ENCODE measurements at regions not wholly inside any gene's neighbourhood (a gene's known extent, or its start where the extent isn't known, plus 50 kb on each side); places are given as distances from the start of the nearest gene placed in this dataset.

- DNase-seq (no peak), FAIRE-seq (no peak)
- Histone ChIP-seq H3K36me3 (ENCODE audit: control insufficient read depth in 2 of 3, insufficient read depth in 3 of 3, low read length in 3 of 3) (no peaks in the 10 kb centered on the region), H3K4me3 (ENCODE audit: low read length in 3 of 3) (no peak overlapping the region), H3K27me3 (ENCODE audit: control insufficient read depth, insufficient read depth, low read length) (no peaks in the 10 kb centered on the region), H3K9ac (ENCODE audit: low read length in 3 of 3) (no peak overlapping the region), H3K27ac (ENCODE audit: low read depth in 2 of 2, low read length in 2 of 2) (no peak overlapping the region), H3K4me1 (ENCODE audit: control insufficient read depth in 2 of 3, insufficient read depth in 2 of 3, low read depth in 1 of 3, low read length in 3 of 3) (no peaks in the 10 kb centered on the region), H3K9me3 (ENCODE audit: control insufficient read depth in 2 of 3, insufficient read depth in 1 of 3, low read length in 3 of 3) (peaks cover 0 to 5% (median 0%) of the 10 kb centered on the region in 3 donors)
- intact Hi-C loops (cut with DNase I), result no loop called here
- TF ChIP-seq CTCF (IDR thresholded peaks at IDR 0.05; ENCODE audit: borderline replicate concordance, extremely low read depth, insufficient read depth), result no peak
Measured at GRCh38 chr13:55664178-55664577, 1476.5 kb upstream of the PRR20A start.

DNA sequence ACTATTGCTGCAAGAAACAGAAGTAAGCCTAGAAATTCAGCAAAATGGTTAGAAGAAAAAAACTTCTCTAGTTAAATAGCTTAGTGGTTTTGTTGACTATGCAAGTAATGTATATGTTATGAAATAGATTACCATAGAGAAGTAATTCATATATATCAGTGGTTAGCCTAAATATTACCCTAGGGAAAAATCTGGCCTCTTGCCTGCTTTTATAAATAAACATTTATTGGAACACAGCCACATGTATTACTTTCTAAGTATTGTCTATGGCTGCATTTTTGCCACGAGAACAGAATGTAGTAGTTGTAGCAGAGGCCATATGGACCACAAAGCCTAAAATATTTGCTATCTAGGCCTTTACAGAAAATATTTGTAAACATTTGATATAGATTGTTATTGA is 1471.7 kb upstream of the PRR20A start:
- no peaks in the 10 kb centered on the region for H3K36me3 ChIP-seq (ENCODE audit: control insufficient read depth in 2 of 3, insufficient read depth in 3 of 3, low read length in 3 of 3)
- H3K4me3 ChIP-seq (ENCODE audit: low read length in 3 of 3), result no peak overlapping the region
- no peak overlapping the region for H3K27ac ChIP-seq (ENCODE audit: low read depth in 2 of 2, low read length in 2 of 2)
- H3K9ac ChIP-seq (ENCODE audit: low read length in 3 of 3), result no peak overlapping the region
- no peaks in the 10 kb centered on the region for H3K27me3 ChIP-seq (ENCODE audit: control insufficient read depth, insufficient read depth, low read length)
- peaks cover 0 to 5% (median 0%) of the 10 kb centered on the region in 3 donors for H3K9me3 ChIP-seq (ENCODE audit: control insufficient read depth in 2 of 3, insufficient read depth in 1 of 3, low read length in 3 of 3)
- no peaks in the 10 kb centered on the region for H3K4me1 ChIP-seq (ENCODE audit: control insufficient read depth in 2 of 3, insufficient read depth in 2 of 3, low read depth in 1 of 3, low read length in 3 of 3)
- no peak for FAIRE-seq
- intact Hi-C loops (cut with DNase I), result no loop called here
- no peak for TF ChIP-seq CTCF (IDR thresholded peaks at IDR 0.05; ENCODE audit: borderline replicate concordance, extremely low read depth, insufficient read depth)
- peak in 2 of 5 donors; percentile 0 to 5 for DNase-seq

DNA sequence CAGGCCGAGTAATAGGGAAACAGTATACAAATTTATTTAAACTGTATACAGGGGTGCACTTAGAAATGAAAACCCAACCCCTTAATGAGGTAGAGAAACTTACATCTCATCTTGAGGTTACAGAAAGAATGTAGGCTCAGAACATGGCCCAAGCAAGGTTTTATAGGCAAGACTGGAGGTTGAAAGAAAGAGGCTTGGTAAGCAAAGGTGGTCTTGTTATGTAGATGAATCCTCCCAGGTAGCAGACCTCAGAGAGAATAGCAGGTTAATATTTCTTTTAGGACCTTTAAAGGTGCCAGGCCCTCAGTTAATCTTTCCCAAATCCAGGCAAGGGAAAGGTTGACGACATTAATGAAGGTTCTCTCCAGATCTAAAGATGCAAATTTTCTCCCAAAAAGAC is 1466.8 kb upstream of the PRR20A start:
- no peak for FAIRE-seq

More for the DNA sequence above, 1466.8 kb upstream of the PRR20A start:
- TF ChIP-seq CTCF (IDR thresholded peaks at IDR 0.05; ENCODE audit: borderline replicate concordance, extremely low read depth, insufficient read depth), result no peak
- Histone ChIP-seq H3K36me3 (ENCODE audit: control insufficient read depth in 2 of 3, insufficient read depth in 3 of 3, low read length in 3 of 3) (no peaks in the 10 kb centered on the region), H3K4me3 (ENCODE audit: low read length in 3 of 3) (no peak overlapping the region), H3K9me3 (ENCODE audit: control insufficient read depth in 2 of 3, insufficient read depth in 1 of 3, low read length in 3 of 3) (no peaks in the 10 kb centered on the region), H3K9ac (ENCODE audit: low read length in 3 of 3) (no peak overlapping the region), H3K27me3 (ENCODE audit: control insufficient read depth, insufficient read depth, low read length) (no peaks in the 10 kb centered on the region), H3K4me1 (ENCODE audit: control insufficient read depth in 2 of 3, insufficient read depth in 2 of 3, low read depth in 1 of 3, low read length in 3 of 3) (no peaks in the 10 kb centered on the region), H3K27ac (ENCODE audit: low read depth in 2 of 2, low read length in 2 of 2) (no peak overlapping the region)
- no peak for DNase-seq
- intact Hi-C loops (cut with DNase I), result no loop called here

All from kidney (tissue), 13 donors.